NCI-H774 (cell line): ENCODE measurements at regions not wholly inside any gene's neighbourhood (a gene's known extent, or its start where the extent isn't known, plus 50 kb on each side); places are given as distances from the start of the nearest gene placed in this dataset.
"Not testable (repeated sequence)": the region's sequence is repeated elsewhere in the genome, so short reads cannot be mapped to it uniquely, and the experiment has no call there.

Experiments
- DNase-seq: peaks from one replicate; lab custom pipeline; 2025; lab: John Stamatoyannopoulos, UW

GRCh38 chrX:138282598-138283150 is 428.8 kb downstream of the FGF13 start:
- DNase-seq, result not testable (repeated sequence)

GRCh38 chrX:138287205-138287877 is 424.2 kb downstream of the FGF13 start:
- DNase-seq, result no peak

GRCh38 chrX:138294951-138295350 is 416.6 kb downstream of the FGF13 start:
- DNase-seq, result no peak

- no peak for DNase-seq
Measured at GRCh38 chrX:138298268-138298667, 413.2 kb downstream of the FGF13 start.

- DNase-seq, result no peak
Measured at GRCh38 chrX:138345801-138346200, 365.7 kb downstream of the FGF13 start.

DNA sequence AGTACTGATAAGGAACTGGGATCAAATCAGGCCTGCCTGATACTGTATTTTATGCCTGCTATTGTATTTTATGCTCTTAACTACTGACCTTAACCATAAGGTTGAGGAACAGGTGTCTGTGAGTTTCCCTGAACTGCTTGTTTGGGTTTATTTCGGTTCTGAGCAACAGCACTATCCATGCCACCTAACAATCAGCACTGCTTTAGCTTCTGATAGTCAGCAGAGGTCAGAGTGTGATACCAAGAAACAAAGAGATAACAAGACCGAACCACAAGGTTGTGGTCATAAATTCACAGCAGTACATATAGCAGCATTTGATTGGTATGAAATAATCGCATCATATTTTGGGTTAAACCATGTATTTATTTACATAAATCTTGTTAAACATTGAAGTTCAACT is 362.2 kb downstream of the FGF13 start:
- DNase-seq, result no peak

- no peak for DNase-seq
Measured at GRCh38 chrX:138378876-138379275, 332.6 kb downstream of the FGF13 start.

GRCh38 chrX:138408101-138408500 is 303.4 kb downstream of the FGF13 start:
- DNase-seq, result no peak

- no peak for DNase-seq
Measured at GRCh38 chrX:138411048-138411447, 300.5 kb downstream of the FGF13 start.
